H1 (cell line): ENCODE measurements at regions not wholly inside any gene's neighbourhood (a gene's known extent, or its start where the extent isn't known, plus 50 kb on each side); places are given as distances from the start of the nearest gene placed in this dataset.

Experiments used
- CTCF ChIA-PET: fragments of 300-600 bp; sonication (Branson Sonifier 250); formaldehyde crosslinking; loops from one replicate; lab custom pipeline; 2021; ENCODE audit not compliant: partially characterized antibody; lab: Charles Lee
- POLR2A ChIA-PET: fragments of 300-600 bp; sonication (Branson Sonifier 250); formaldehyde crosslinking; loops from one replicate; lab custom pipeline; 2021; ENCODE audit warnings: inconsistent platforms; ENCODE audit not compliant: partially characterized antibody; lab: Charles Lee
- DNase-seq, 2 experiments: peaks; one replicate each; pipeline versions ENCODE4 v3.0.0 to v3.0.0-alpha.2; 2010 to 2022; ENCODE audit warnings: low spot score in 2 of 2, low read depth in 1 of 2, mixed read lengths in 1 of 2
- FAIRE-seq: peaks from 2 replicates; lab custom pipeline; 2011; peaks lifted over from hg19 to GRCh38; lab: Jason Lieb, UNC
- H2AFZ ChIP-seq: 2 replicates; pipeline ENCODE4 v1.8.1; 2012; ENCODE audit warnings: low read length, inconsistent platforms
- H2AK5ac ChIP-seq: 2 replicates; pipeline ENCODE4 v1.6.1; 2013; ENCODE audit warnings: low read depth, low read length
- H2BK120ac ChIP-seq: replicated peaks from 2 replicates; pipeline ENCODE3; 2013; ENCODE audit warnings: low read depth, low read length, inconsistent platforms
- H2BK12ac ChIP-seq: 2 replicates; pipeline ENCODE4 v1.6.1; 2013; ENCODE audit warnings: low read depth, low read length
- H2BK15ac ChIP-seq: 2 replicates; pipeline ENCODE4 v1.6.1; 2013; ENCODE audit warnings: low read length
- H2BK20ac ChIP-seq: 2 replicates; pipeline ENCODE4 v1.6.1; 2013; ENCODE audit warnings: low read length
- H2BK5ac ChIP-seq: 2 replicates; pipeline ENCODE4 v1.6.1; 2013; ENCODE audit warnings: low read depth, low read length
- H3K14ac ChIP-seq: 2 replicates; pipeline ENCODE4 v1.6.1; 2013; ENCODE audit warnings: inconsistent platforms; ENCODE audit not compliant: insufficient read length
- H3K18ac ChIP-seq: 2 replicates; pipeline ENCODE4 v1.6.1; 2013; ENCODE audit warnings: low read length; ENCODE audit errors: extremely low read depth
- H3K23ac ChIP-seq: 2 replicates; pipeline ENCODE4 v1.6.1; 2013; ENCODE audit warnings: inconsistent platforms; ENCODE audit not compliant: insufficient read length
- H3K23me2 ChIP-seq: 2 replicates; pipeline ENCODE4 v1.6.1; 2013; ENCODE audit warnings: low read depth, low read length
- H3K27ac ChIP-seq: 2 replicates; pipeline ENCODE4 v1.6.1; 2011; ENCODE audit warnings: low read depth, low read length, inconsistent platforms
- H3K27me3 ChIP-seq, 4 experiments: replicated peaks in 1 of 4; 1 replicate in 1 of 4; 2 replicates in 3 of 4; pipeline versions ENCODE4 v1.6.1 to v1.8.1; 2011 to 2013; ENCODE audit warnings: low read length in 3 of 4, mild to moderate bottlenecking in 3 of 4, inconsistent platforms in 2 of 4, mixed read lengths in 2 of 4, moderate library complexity in 1 of 4; ENCODE audit not compliant: control insufficient read depth in 3 of 4, insufficient read depth in 3 of 4; ENCODE audit errors: extremely low read depth in 1 of 4
- H3K36me3 ChIP-seq, 4 experiments: 2 replicates each; pipeline versions ENCODE4 v1.6.1 to v1.8.1; 2011 to 2013; ENCODE audit warnings: mild to moderate bottlenecking in 4 of 4, low read length in 3 of 4, moderate library complexity in 2 of 4, control low read depth in 1 of 4, inconsistent platforms in 1 of 4; ENCODE audit not compliant: insufficient read depth in 4 of 4, control insufficient read depth in 2 of 4
- H3K4ac ChIP-seq: replicated peaks from 2 replicates; pipeline ENCODE3; 2013; ENCODE audit warnings: low read length, low read depth, mixed read lengths, inconsistent platforms; ENCODE audit not compliant: insufficient read length
- H3K4me1 ChIP-seq, 4 experiments: replicated peaks in 1 of 4; 1 replicate in 1 of 4; 2 replicates in 3 of 4; pipeline versions ENCODE4 v1.6.1 to v1.8.1; 2011 to 2013; ENCODE audit warnings: low read length in 3 of 4, inconsistent platforms in 2 of 4, mixed read lengths in 1 of 4; ENCODE audit not compliant: insufficient read depth in 4 of 4, control insufficient read depth in 3 of 4
- H3K4me2 ChIP-seq, 2 experiments: 2 replicates each; pipeline versions ENCODE4 v1.6.1 to v1.8.1; 2011 to 2013; ENCODE audit warnings: low read depth in 2 of 2, low read length in 2 of 2, control low read depth in 1 of 2, inconsistent platforms in 1 of 2, mild to moderate bottlenecking in 1 of 2; ENCODE audit not compliant: insufficient read depth in 1 of 2
- H3K4me3 ChIP-seq, 4 experiments: fragments of 200-600, 300-600 bp in 1 of 4; sonication (generic), shearing (Covaris generic), sonication (Bioruptor Twin) in 1 of 4; 2 replicates each; pipeline versions ENCODE4 v1.5.1 to v1.8.1; 2011 to 2016; ENCODE audit warnings: low read length in 4 of 4, low read depth in 3 of 4, control low read depth in 2 of 4, inconsistent platforms in 2 of 4, mild to moderate bottlenecking in 2 of 4, mixed read lengths in 1 of 4, moderate library complexity in 1 of 4; ENCODE audit not compliant: insufficient read depth in 2 of 4; ENCODE audit errors: extremely low read depth in 1 of 4
- H3K56ac ChIP-seq: replicated peaks from 2 replicates; pipeline ENCODE3; 2013; ENCODE audit warnings: low read depth, mild to moderate bottlenecking, mixed read lengths, low read length, inconsistent platforms; ENCODE audit not compliant: insufficient read length
- H3K79me1 ChIP-seq: 2 replicates; pipeline ENCODE4 v1.6.1; 2013; ENCODE audit warnings: low read depth, low read length, control low read depth
- H3K79me2 ChIP-seq, 2 experiments: 2 replicates each; pipeline versions ENCODE4 v1.6.1 to v1.8.1; 2012 to 2013; ENCODE audit warnings: low read length in 2 of 2, mild to moderate bottlenecking in 2 of 2, inconsistent platforms in 1 of 2; ENCODE audit not compliant: insufficient read depth in 2 of 2, control insufficient read depth in 1 of 2
- H3K9ac ChIP-seq, 4 experiments: replicated peaks in 1 of 4; 1 replicate in 1 of 4; 2 replicates in 3 of 4; pipeline versions ENCODE4 v1.6.1 to v1.8.1; 2011 to 2013; ENCODE audit warnings: low read depth in 3 of 4, low read length in 3 of 4, control low read depth in 2 of 4, mild to moderate bottlenecking in 2 of 4, moderate library complexity in 2 of 4, inconsistent platforms in 1 of 4; ENCODE audit errors: extremely low read depth in 1 of 4
- H3K9me3 ChIP-seq, 2 experiments: 2 replicates each; pipeline versions ENCODE4 v1.6.1 to v1.8.1; 2012 to 2013; ENCODE audit warnings: mild to moderate bottlenecking in 2 of 2, moderate library complexity in 2 of 2, control low read depth in 1 of 2, inconsistent platforms in 1 of 2, low read depth in 1 of 2, low read length in 1 of 2, mixed read lengths in 1 of 2; ENCODE audit not compliant: insufficient read depth in 2 of 2
- H4K20me1 ChIP-seq, 2 experiments: replicated peaks in 1 of 2; 2 replicates each; pipeline versions ENCODE3 to v1.8.1; 2011 to 2013; ENCODE audit warnings: inconsistent platforms in 2 of 2, low read length in 2 of 2, mild to moderate bottlenecking in 1 of 2; ENCODE audit not compliant: insufficient read depth in 2 of 2, control insufficient read depth in 1 of 2
- H4K5ac ChIP-seq: 2 replicates; pipeline ENCODE4 v1.6.1; 2013; ENCODE audit warnings: low read length, low read depth, mixed read lengths, inconsistent platforms; ENCODE audit not compliant: insufficient read length
- H4K8ac ChIP-seq: 2 replicates; pipeline ENCODE4 v1.8.0; 2013; ENCODE audit warnings: mild to moderate bottlenecking, moderate library complexity, low read length, inconsistent platforms; ENCODE audit not compliant: insufficient read depth; ENCODE audit errors: extremely low read depth
- H4K91ac ChIP-seq: replicated peaks from 2 replicates; pipeline ENCODE3; 2013; ENCODE audit warnings: low read length, mixed read lengths, inconsistent platforms; ENCODE audit not compliant: insufficient read length
- CREB1 ChIP-seq: IDR thresholded peaks from 2 replicates; pipeline ENCODE4 v1.6.1; 2012; ENCODE audit warnings: inconsistent platforms
- CTBP2 ChIP-seq: IDR thresholded peaks from 2 replicates; pipeline ENCODE4 v1.7.0; 2011; ENCODE audit warnings: borderline replicate concordance, mild to moderate bottlenecking, moderate library complexity, mixed read lengths, low read length; ENCODE audit not compliant: insufficient read depth, insufficient read length
- FOSL1 ChIP-seq: IDR thresholded peaks from 2 replicates; pipeline ENCODE4 v1.6.1; 2011; ENCODE audit warnings: mild to moderate bottlenecking, low read depth, low read length, moderate library complexity; ENCODE audit not compliant: insufficient read depth
- GABPA ChIP-seq: IDR thresholded peaks from 2 replicates; pipeline ENCODE4 v1.6.1; 2011; ENCODE audit warnings: mild to moderate bottlenecking, low read length, moderate library complexity, borderline replicate concordance; ENCODE audit not compliant: insufficient read depth
- KDM1A ChIP-seq: fragments of 200-600, 300-600 bp; sonication (generic); IDR thresholded peaks from 2 replicates; pipeline ENCODE4 v1.7.1; 2016; ENCODE audit warnings: mild to moderate bottlenecking, low read length, borderline replicate concordance
- KDM5A ChIP-seq: fragments of 200-600 bp; IDR thresholded peaks from 2 replicates; pipeline ENCODE4 v1.7.1; 2012; ENCODE audit warnings: mild to moderate bottlenecking, low read length, inconsistent platforms, mixed read lengths
- MAFK ChIP-seq: IDR thresholded peaks from 2 replicates; pipeline ENCODE4 v1.6.1; 2012; ENCODE audit warnings: low read depth, mild to moderate bottlenecking, improper control_type of control experiment, low read length
- NRF1 ChIP-seq: IDR thresholded peaks from 2 replicates; pipeline ENCODE4 v1.6.1; 2011; ENCODE audit warnings: mild to moderate bottlenecking, low read depth, low read length, improper control_type of control experiment
- POLR2A ChIP-seq, 2 experiments: IDR thresholded peaks; 1 replicate in 1 of 2; 2 replicates in 1 of 2; pipeline ENCODE4 v1.6.1; 2011; ENCODE audit warnings: low read depth in 2 of 2, low read length in 2 of 2, mild to moderate bottlenecking in 2 of 2; ENCODE audit errors: control extremely low read depth in 1 of 2
- POLR2AphosphoS5 ChIP-seq: IDR thresholded peaks from 2 replicates; pipeline ENCODE4 v1.6.1; 2011; ENCODE audit warnings: low read depth, low read length
- RBBP5 ChIP-seq: IDR thresholded peaks from 2 replicates; pipeline ENCODE4 v1.7.1; 2012; ENCODE audit warnings: low read depth, mild to moderate bottlenecking, inconsistent platforms, low read length, moderate library complexity, borderline replicate concordance
- RXRA ChIP-seq: IDR thresholded peaks from 2 replicates; pipeline ENCODE4 v1.6.1; 2011; ENCODE audit warnings: low read depth, mild to moderate bottlenecking, low read length, moderate library complexity; ENCODE audit not compliant: insufficient read depth
- TAF1 ChIP-seq: IDR thresholded peaks from 2 replicates; pipeline ENCODE4 v1.6.1; 2011; ENCODE audit warnings: mild to moderate bottlenecking, low read depth, low read length
- WGBS, 2 experiments: shearing (Covaris generic) in 1 of 2; methylation state at CpG; one replicate each; pipeline versions ENCODE4 v1.1.6 to v1.1.7; 2013 to 2015; ENCODE audit warnings: low lambda C conversion rate in 2 of 2, mixed read lengths in 2 of 2, inconsistent platforms in 1 of 2, low coverage in 1 of 2, missing lambda C conversion rate in 1 of 2; ENCODE audit not compliant: insufficient replicate concordance in 2 of 2, insufficient coverage in 1 of 2, insufficient read length in 1 of 2; ENCODE audit errors: extremely low coverage in 1 of 2, missing lambda C conversion rate in 1 of 2; 5-methylcytosine and 5-hydroxymethylcytosine counted together
- TF ChIP-seq, protein P1 (sequence below), 3 experiments: IDR thresholded peaks; 1 replicate in 2 of 3; 2 replicates in 1 of 3; pipeline versions ENCODE4 v1.5.1 to v1.6.1; 2011; ENCODE audit warnings: low read length in 3 of 3, mild to moderate bottlenecking in 3 of 3, inconsistent platforms in 2 of 3, low read depth in 1 of 3, moderate library complexity in 1 of 3; ENCODE audit not compliant: insufficient read depth in 1 of 3; ENCODE audit errors: control extremely low read depth in 1 of 3

DNA sequence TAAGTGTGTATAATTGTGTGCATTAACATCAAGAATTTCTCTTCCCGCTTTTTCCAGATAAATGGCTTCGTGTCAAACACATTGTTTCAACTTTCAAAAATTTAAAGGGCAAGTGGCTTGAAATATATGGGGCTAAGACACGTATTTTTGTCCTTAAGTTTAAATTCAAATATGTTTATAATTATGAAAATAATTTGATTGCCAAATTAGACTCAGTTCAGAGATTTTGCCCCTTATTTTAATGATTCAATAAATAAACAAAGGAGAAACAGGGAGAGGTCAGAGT, 1159.2 kb upstream of the MIR17HG start:
- DNase-seq (no peak), FAIRE-seq (no peak)
- WGBS, 2 experiments, result 95% methylated on average over 3 of the region's 3 CpGs; no CpG with 5 or more reads in 1 of the 2 experiments
- no peak overlapping the region for H2BK5ac ChIP-seq
- no peak overlapping the region for H4K8ac ChIP-seq
- ChIA-PET CTCF (no interaction called here), POLR2A (no interaction called here)
- H4K5ac ChIP-seq, result no peak overlapping the region
- H2BK20ac ChIP-seq, result no peak overlapping the region
- H3K36me3 ChIP-seq, result no peaks in the 10 kb centered on the region
- H4K20me1 ChIP-seq, result no peaks in the 10 kb centered on the region
- no peak overlapping the region for H2AFZ ChIP-seq
- H2BK15ac ChIP-seq, result no peak overlapping the region
- H3K4me1 ChIP-seq, result no peaks in the 10 kb centered on the region
- H3K23me2 ChIP-seq, result no peaks in the 10 kb centered on the region
- H3K18ac ChIP-seq, result no peak overlapping the region
- no peaks in the 10 kb centered on the region for H3K27me3 ChIP-seq
- no peaks in the 10 kb centered on the region for H3K79me1 ChIP-seq
- H3K4me3 ChIP-seq, result no peak overlapping the region
- H3K79me2 ChIP-seq, result no peaks in the 10 kb centered on the region
- H2AK5ac ChIP-seq, result no peak overlapping the region
- H2BK120ac ChIP-seq, result no peak overlapping the region
- no peak overlapping the region for H3K56ac ChIP-seq
- no peak overlapping the region for H2BK12ac ChIP-seq
- no peak overlapping the region for H3K23ac ChIP-seq
- no peak overlapping the region for H4K91ac ChIP-seq
- H3K9ac ChIP-seq, result no peak overlapping the region
- no peak overlapping the region for H3K14ac ChIP-seq
- no peak overlapping the region for H3K4ac ChIP-seq
- no peaks in the 10 kb centered on the region for H3K9me3 ChIP-seq
- H3K27ac ChIP-seq, result no peak overlapping the region
- no peak overlapping the region for H3K4me2 ChIP-seq
- TF ChIP-seq FOSL1 (no peak), CTBP2 (no peak), NRF1 (no peak), KDM1A (no peak), MAFK (no peak), POLR2A (IDR thresholded peaks at IDR 0.05; ENCODE audit: control extremely low read depth in 1 of 2, low read depth in 2 of 2, low read length in 2 of 2) (no peak), GABPA (no peak), KDM5A (no peak), POLR2AphosphoS5 (no peak), RXRA (no peak), TAF1 (no peak), CREB1 (no peak), RBBP5 (no peak)
- TF ChIP-seq, protein P1, sequence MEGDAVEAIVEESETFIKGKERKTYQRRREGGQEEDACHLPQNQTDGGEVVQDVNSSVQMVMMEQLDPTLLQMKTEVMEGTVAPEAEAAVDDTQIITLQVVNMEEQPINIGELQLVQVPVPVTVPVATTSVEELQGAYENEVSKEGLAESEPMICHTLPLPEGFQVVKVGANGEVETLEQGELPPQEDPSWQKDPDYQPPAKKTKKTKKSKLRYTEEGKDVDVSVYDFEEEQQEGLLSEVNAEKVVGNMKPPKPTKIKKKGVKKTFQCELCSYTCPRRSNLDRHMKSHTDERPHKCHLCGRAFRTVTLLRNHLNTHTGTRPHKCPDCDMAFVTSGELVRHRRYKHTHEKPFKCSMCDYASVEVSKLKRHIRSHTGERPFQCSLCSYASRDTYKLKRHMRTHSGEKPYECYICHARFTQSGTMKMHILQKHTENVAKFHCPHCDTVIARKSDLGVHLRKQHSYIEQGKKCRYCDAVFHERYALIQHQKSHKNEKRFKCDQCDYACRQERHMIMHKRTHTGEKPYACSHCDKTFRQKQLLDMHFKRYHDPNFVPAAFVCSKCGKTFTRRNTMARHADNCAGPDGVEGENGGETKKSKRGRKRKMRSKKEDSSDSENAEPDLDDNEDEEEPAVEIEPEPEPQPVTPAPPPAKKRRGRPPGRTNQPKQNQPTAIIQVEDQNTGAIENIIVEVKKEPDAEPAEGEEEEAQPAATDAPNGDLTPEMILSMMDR (IDR thresholded peaks at IDR 0.05; ENCODE audit: control extremely low read depth in 1 of 3, insufficient read depth in 1 of 3, low read depth in 1 of 3, low read length in 3 of 3), result no peak
